ENCODE measurements at regions not wholly inside any gene's neighbourhood (a gene's known extent, or its start where the extent isn't known, plus 50 kb on each side); places are given as distances from the start of the nearest gene placed in this dataset.

DNA sequence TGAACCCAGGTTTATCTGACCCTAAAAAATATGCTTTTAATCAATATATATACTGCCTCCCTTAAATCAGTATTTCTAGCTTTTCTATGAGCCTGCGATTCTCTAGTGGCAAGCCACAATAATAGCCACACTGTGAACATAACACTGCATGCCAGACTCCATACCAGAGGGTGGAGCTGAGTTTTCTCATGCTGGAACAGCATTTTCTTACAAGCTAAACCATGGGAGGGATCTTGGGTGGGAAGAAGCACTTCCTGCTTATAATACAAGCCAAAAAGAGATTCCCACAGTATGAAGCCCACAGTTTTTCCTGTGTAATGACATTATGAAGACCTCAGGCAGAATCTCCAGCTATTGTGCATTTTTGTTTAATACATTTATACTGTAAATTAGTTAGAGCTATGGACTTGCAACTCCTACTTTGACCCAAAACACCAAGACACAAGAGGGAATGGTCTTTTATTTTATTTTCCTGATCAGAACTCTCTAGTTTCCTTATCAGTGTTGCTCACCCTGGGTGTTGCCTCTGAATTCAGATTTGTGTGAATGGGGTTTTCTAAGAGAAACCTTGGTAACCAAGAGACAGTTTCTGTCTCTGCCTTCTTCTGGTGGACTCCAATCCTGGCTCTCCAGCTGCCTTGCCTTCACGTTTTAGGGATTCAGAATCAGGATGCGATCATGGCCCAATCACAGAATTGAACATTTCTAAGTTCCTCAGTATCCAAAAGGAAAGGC lies 74.5 kb upstream of the EOLA2 start:
- no peak overlapping the region for H3K4me3 ChIP-seq
- no peaks in the 10 kb centered on the region for H3K4me1 ChIP-seq
- 87 to 98% methylated on average over 3 of the region's 3 CpGs for WGBS, 2 donors
- TF ChIP-seq POLR2A (IDR thresholded peaks at IDR 0.05), result no peak
- TF ChIP-seq, protein P1, sequence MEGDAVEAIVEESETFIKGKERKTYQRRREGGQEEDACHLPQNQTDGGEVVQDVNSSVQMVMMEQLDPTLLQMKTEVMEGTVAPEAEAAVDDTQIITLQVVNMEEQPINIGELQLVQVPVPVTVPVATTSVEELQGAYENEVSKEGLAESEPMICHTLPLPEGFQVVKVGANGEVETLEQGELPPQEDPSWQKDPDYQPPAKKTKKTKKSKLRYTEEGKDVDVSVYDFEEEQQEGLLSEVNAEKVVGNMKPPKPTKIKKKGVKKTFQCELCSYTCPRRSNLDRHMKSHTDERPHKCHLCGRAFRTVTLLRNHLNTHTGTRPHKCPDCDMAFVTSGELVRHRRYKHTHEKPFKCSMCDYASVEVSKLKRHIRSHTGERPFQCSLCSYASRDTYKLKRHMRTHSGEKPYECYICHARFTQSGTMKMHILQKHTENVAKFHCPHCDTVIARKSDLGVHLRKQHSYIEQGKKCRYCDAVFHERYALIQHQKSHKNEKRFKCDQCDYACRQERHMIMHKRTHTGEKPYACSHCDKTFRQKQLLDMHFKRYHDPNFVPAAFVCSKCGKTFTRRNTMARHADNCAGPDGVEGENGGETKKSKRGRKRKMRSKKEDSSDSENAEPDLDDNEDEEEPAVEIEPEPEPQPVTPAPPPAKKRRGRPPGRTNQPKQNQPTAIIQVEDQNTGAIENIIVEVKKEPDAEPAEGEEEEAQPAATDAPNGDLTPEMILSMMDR (IDR thresholded peaks at IDR 0.05), result no peak
- no peaks in the 10 kb centered on the region for H3K9me3 ChIP-seq
- intact Hi-C loops (cut with DNase I), result no loop called here
- no peak for ATAC-seq
- H3K27me3 ChIP-seq, result no peaks in the 10 kb centered on the region
- no peak for DNase-seq
- H3K27ac ChIP-seq, result no peak overlapping the region
- H3K36me3 ChIP-seq (replicated peaks in 1 of 2; ENCODE audit: insufficient read depth in 1 of 2, low read depth in 2 of 2), result no peaks in the 10 kb centered on the region

GRCh38 chrX:150014525-150014924 lies 76.2 kb upstream of the EOLA2 start:
- no peaks in the 10 kb centered on the region for H3K4me1 ChIP-seq
- H3K27ac ChIP-seq, result no peak overlapping the region
- H3K9me3 ChIP-seq, result no peaks in the 10 kb centered on the region
- TF ChIP-seq, protein P1 (IDR thresholded peaks at IDR 0.05), result no peak
- no peak for TF ChIP-seq POLR2A (IDR thresholded peaks at IDR 0.05)
- ATAC-seq (no peak), DNase-seq (no peak)
- 60 to 100% methylated on average over 1 of the region's 1 CpG for WGBS, 2 donors
- no peaks in the 10 kb centered on the region for H3K36me3 ChIP-seq (replicated peaks in 1 of 2; ENCODE audit: insufficient read depth in 1 of 2, low read depth in 2 of 2)
- H3K4me3 ChIP-seq, result no peak overlapping the region
- no peaks in the 10 kb centered on the region for H3K27me3 ChIP-seq
- intact Hi-C loops (cut with DNase I), result no loop called here

DNA sequence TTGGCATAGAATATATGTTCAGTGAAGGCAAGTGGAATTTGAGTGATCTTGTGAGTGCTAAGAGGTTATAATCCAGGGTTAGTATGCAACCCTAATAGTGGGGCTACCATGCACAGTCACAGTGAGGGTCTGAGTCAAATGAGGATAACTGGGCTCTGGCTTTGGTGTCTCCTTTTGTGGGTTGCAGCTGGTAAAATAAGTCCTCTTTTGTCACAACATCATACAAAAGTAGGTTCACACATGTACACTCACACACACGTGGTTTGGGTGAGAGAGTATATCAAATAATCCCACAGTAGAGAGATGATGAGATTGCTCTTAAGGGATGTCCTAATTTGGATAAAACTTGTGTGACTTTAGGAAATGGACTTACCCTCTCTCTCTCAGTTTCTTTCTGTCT lies 79.6 kb upstream of the EOLA2 start:
- intact Hi-C loops (cut with DNase I), result no loop called here
- no peaks in the 10 kb centered on the region for H3K9me3 ChIP-seq
- TF ChIP-seq, protein P1 (IDR thresholded peaks at IDR 0.05), result no peak
- no peak for TF ChIP-seq POLR2A (IDR thresholded peaks at IDR 0.05)

DNA sequence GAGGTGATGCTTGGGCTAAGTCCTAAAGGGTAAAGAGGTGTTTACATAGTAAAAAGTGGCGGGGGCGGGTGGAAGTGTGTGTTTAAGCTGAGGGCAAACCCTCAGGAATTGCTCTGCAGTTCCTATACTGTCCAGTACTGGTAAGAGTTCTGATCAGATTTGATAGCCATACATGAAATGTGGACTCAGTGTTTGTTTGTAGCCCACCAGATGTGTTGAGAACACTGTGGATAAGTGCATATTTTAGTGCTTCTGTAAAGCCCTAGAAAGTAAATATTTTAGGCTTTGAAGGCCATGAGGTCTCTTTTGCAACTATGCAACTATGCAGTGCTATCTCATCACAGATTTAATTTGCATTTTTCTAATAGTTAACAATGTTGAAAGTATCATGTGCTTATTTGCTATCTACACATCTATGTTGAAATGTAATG lies 80.7 kb upstream of the EOLA2 start:
- 70 to 89% methylated on average over 2 of the region's 2 CpGs for WGBS, 2 donors
- intact Hi-C loops (cut with DNase I), result no loop called here
- ATAC-seq (no peak), DNase-seq (no peak)
- Histone ChIP-seq H3K27ac (no peak overlapping the region), H3K4me3 (no peak overlapping the region), H3K9me3 (no peaks in the 10 kb centered on the region), H3K4me1 (no peaks in the 10 kb centered on the region), H3K36me3 (replicated peaks in 1 of 2; ENCODE audit: insufficient read depth in 1 of 2, low read depth in 2 of 2) (no peaks in the 10 kb centered on the region), H3K27me3 (no peaks in the 10 kb centered on the region)
- TF ChIP-seq, protein P1 (IDR thresholded peaks at IDR 0.05), result no peak
- no peak for TF ChIP-seq POLR2A (IDR thresholded peaks at IDR 0.05)

More for the DNA sequence above, 79.6 kb upstream of the EOLA2 start:
- H3K27me3 ChIP-seq, result no peaks in the 10 kb centered on the region
- H3K4me3 ChIP-seq, result no peak overlapping the region
- 100% methylated on average over 1 of the region's 1 CpG for WGBS, 2 donors
- DNase-seq (no peak), ATAC-seq (no peak)
- no peak overlapping the region for H3K27ac ChIP-seq
- no peaks in the 10 kb centered on the region for H3K36me3 ChIP-seq (replicated peaks in 1 of 2; ENCODE audit: insufficient read depth in 1 of 2, low read depth in 2 of 2)
- H3K4me1 ChIP-seq, result no peaks in the 10 kb centered on the region

- Histone ChIP-seq H3K4me3 (no peak overlapping the region), H3K4me1 (no peaks in the 10 kb centered on the region), H3K9me3 (no peaks in the 10 kb centered on the region), H3K36me3 (replicated peaks in 1 of 2; ENCODE audit: insufficient read depth in 1 of 2, low read depth in 2 of 2) (no peaks in the 10 kb centered on the region), H3K27ac (no peak overlapping the region), H3K27me3 (no peaks in the 10 kb centered on the region)
- ATAC-seq (no peak), DNase-seq (no peak)
- intact Hi-C loops (cut with DNase I), result no loop called here
- TF ChIP-seq POLR2A (IDR thresholded peaks at IDR 0.05), result no peak
- TF ChIP-seq, protein P1 (IDR thresholded peaks at IDR 0.05), result no peak
- 78 to 84% methylated on average over 1 of the region's 1 CpG for WGBS, 2 donors
Measured at GRCh38 chrX:150028692-150029091, 90.4 kb upstream of the EOLA2 start.
